ENCODE measurements at regions not wholly inside any gene's neighbourhood (a gene's known extent, or its start where the extent isn't known, plus 50 kb on each side); places are given as distances from the start of the nearest gene placed in this dataset.

- no peaks in the 10 kb centered on the region for H3K36me3 ChIP-seq (ENCODE audit: insufficient read depth, low read length)
- CTCF ChIA-PET (ENCODE audit: unreplicated experiment): no interaction called here
- H3K79me2 ChIP-seq (ENCODE audit: insufficient read depth, low read depth, low read length): no peaks in the 10 kb centered on the region
- no peak for DNase-seq (ENCODE audit: low spot score)
- BruUV-seq (replicated peaks): no TSS peak
- H3K9me2 ChIP-seq (ENCODE audit: insufficient read depth, low read length): no peaks in the 10 kb centered on the region
- POLR2A ChIA-PET: no interaction called here
- TF ChIP-seq CTCF (conservative IDR thresholded peaks at IDR 0.05; ENCODE audit: low read length): no peak
- no peak for TF ChIP-seq EZH2phosphoT487 (IDR thresholded peaks at IDR 0.05; ENCODE audit: borderline replicate concordance, low read depth, low read length)
- no peak overlapping the region for H3K4me2 ChIP-seq (ENCODE audit: low read length)
- intact Hi-C loops (cut with micrococcal nuclease; ENCODE audit: unreplicated experiment): no loop called here
- H2AFZ ChIP-seq (ENCODE audit: low read length): no peak overlapping the region
- H3K9me3 ChIP-seq (ENCODE audit: low read length): no peaks in the 10 kb centered on the region
- no peak overlapping the region for H3K27ac ChIP-seq (ENCODE audit: low read depth, low read length, poor library complexity, severe bottlenecking)
- H4K20me1 ChIP-seq (ENCODE audit: insufficient read depth, low read length): no peaks in the 10 kb centered on the region
- no peaks in the 10 kb centered on the region for H3K4me1 ChIP-seq (ENCODE audit: insufficient read depth, low read length, poor library complexity, severe bottlenecking)
- H3K4me3 ChIP-seq (ENCODE audit: low read depth, low read length, poor library complexity, severe bottlenecking): no peak overlapping the region
Measured at GRCh38 chr11:80320226-80320625, 879.4 kb upstream of the TENM4 start.

- CTCF ChIA-PET (ENCODE audit: unreplicated experiment): no interaction called here
Measured at GRCh38 chr11:80317612-80318011, 876.8 kb upstream of the TENM4 start.

GRCh38 chr11:80315200-80315599 is 874.4 kb upstream of the TENM4 start:
- no peak overlapping the region for H2AFZ ChIP-seq (ENCODE audit: low read length)
- no peaks in the 10 kb centered on the region for H3K9me2 ChIP-seq (ENCODE audit: insufficient read depth, low read length)
- intact Hi-C loops (cut with micrococcal nuclease; ENCODE audit: unreplicated experiment): no loop called here
- H3K4me3 ChIP-seq (ENCODE audit: low read depth, low read length, poor library complexity, severe bottlenecking): no peak overlapping the region
- BruUV-seq (replicated peaks): no TSS peak
- H3K4me1 ChIP-seq (ENCODE audit: insufficient read depth, low read length, poor library complexity, severe bottlenecking): no peaks in the 10 kb centered on the region
- H3K4me2 ChIP-seq (ENCODE audit: low read length): no peak overlapping the region
- no peaks in the 10 kb centered on the region for H3K36me3 ChIP-seq (ENCODE audit: insufficient read depth, low read length)
- ChIA-PET POLR2A (interaction anchor here (0.6 to 1.0 kb wide), 2 partner anchors 9 to 445 kb away, joined by 3 to 4 read pairs; no protein-coding TSS in a partner anchor), CTCF (ENCODE audit: unreplicated experiment) (no interaction called here)
- TF ChIP-seq EZH2phosphoT487 (IDR thresholded peaks at IDR 0.05; ENCODE audit: borderline replicate concordance, low read depth, low read length) (no peak), CTCF (conservative IDR thresholded peaks at IDR 0.05; ENCODE audit: low read length) (no peak)
- no peak overlapping the region for H3K27ac ChIP-seq (ENCODE audit: low read depth, low read length, poor library complexity, severe bottlenecking)
- H3K79me2 ChIP-seq (ENCODE audit: insufficient read depth, low read depth, low read length): no peaks in the 10 kb centered on the region
- H4K20me1 ChIP-seq (ENCODE audit: insufficient read depth, low read length): no peaks in the 10 kb centered on the region
- H3K9me3 ChIP-seq (ENCODE audit: low read length): no peaks in the 10 kb centered on the region
- no peak for DNase-seq (ENCODE audit: low spot score)

More at GRCh38 chr11:80317612-80318011, 876.8 kb upstream of the TENM4 start:
- TF ChIP-seq CTCF (conservative IDR thresholded peaks at IDR 0.05; ENCODE audit: low read length) (no peak), EZH2phosphoT487 (IDR thresholded peaks at IDR 0.05; ENCODE audit: borderline replicate concordance, low read depth, low read length) (no peak)
- Histone ChIP-seq H2AFZ (ENCODE audit: low read length) (no peak overlapping the region), H3K4me1 (ENCODE audit: insufficient read depth, low read length, poor library complexity, severe bottlenecking) (no peaks in the 10 kb centered on the region), H3K9me3 (ENCODE audit: low read length) (no peaks in the 10 kb centered on the region), H3K4me3 (ENCODE audit: low read depth, low read length, poor library complexity, severe bottlenecking) (no peak overlapping the region), H3K79me2 (ENCODE audit: insufficient read depth, low read depth, low read length) (no peaks in the 10 kb centered on the region), H3K9me2 (ENCODE audit: insufficient read depth, low read length) (no peaks in the 10 kb centered on the region), H3K36me3 (ENCODE audit: insufficient read depth, low read length) (no peaks in the 10 kb centered on the region), H3K4me2 (ENCODE audit: low read length) (no peak overlapping the region), H3K27ac (ENCODE audit: low read depth, low read length, poor library complexity, severe bottlenecking) (no peak overlapping the region), H4K20me1 (ENCODE audit: insufficient read depth, low read length) (no peaks in the 10 kb centered on the region)
- POLR2A ChIA-PET: no interaction called here
- intact Hi-C loops (cut with micrococcal nuclease; ENCODE audit: unreplicated experiment): no loop called here
- no peak for DNase-seq (ENCODE audit: low spot score)
- BruUV-seq (replicated peaks): no TSS peak
